ENCODE measurements at regions not wholly inside any gene's neighbourhood (a gene's known extent, or its start where the extent isn't known, plus 50 kb on each side); places are given as distances from the start of the nearest gene placed in this dataset.
A peak's percentile ranks its signal among the peaks of the same experiment; 100 is the strongest.

DNA sequence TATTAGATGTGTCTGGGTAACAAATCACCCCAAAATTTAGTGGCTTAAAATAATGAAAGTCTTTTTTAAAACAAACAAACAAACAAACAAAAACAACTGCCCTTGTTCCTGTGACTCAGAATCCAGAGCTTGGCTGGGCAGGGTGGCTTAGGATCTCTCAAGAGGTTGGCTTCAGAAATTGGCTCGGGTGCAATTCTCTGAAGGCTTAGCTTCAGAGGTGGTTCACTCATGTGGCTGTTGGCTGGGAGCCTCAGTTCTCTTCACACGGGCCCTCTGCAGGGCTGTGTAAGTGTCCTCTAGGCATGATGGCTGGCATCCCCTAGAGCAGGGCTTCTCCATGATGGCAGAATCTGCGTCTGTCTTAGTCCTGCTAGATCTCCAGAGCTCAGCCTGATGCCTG lies 179.9 kb upstream of the BCOR start:
- H3K9me3 ChIP-seq (ENCODE audit: control insufficient read depth, low read length), result no peaks in the 10 kb centered on the region
- no peak overlapping the region for H3K4me3 ChIP-seq (ENCODE audit: insufficient read depth, low read depth, low read length, poor library complexity, severe bottlenecking)
- peaks cover 20% of the 10 kb centered on the region for H3K4me1 ChIP-seq (ENCODE audit: control insufficient read depth, insufficient read depth, low read length, poor library complexity, severe bottlenecking)
- no peaks in the 10 kb centered on the region for H3K36me3 ChIP-seq (ENCODE audit: control insufficient read depth, insufficient read depth, low read length)
- no peaks in the 10 kb centered on the region for H3K27me3 ChIP-seq (replicated peaks; ENCODE audit: control insufficient read depth, insufficient read depth, low read length, poor library complexity, severe bottlenecking)
- no peak overlapping the region for H3K27ac ChIP-seq (ENCODE audit: insufficient read depth, low read length, poor library complexity, severe bottlenecking)
- no peak for DNase-seq

DNA sequence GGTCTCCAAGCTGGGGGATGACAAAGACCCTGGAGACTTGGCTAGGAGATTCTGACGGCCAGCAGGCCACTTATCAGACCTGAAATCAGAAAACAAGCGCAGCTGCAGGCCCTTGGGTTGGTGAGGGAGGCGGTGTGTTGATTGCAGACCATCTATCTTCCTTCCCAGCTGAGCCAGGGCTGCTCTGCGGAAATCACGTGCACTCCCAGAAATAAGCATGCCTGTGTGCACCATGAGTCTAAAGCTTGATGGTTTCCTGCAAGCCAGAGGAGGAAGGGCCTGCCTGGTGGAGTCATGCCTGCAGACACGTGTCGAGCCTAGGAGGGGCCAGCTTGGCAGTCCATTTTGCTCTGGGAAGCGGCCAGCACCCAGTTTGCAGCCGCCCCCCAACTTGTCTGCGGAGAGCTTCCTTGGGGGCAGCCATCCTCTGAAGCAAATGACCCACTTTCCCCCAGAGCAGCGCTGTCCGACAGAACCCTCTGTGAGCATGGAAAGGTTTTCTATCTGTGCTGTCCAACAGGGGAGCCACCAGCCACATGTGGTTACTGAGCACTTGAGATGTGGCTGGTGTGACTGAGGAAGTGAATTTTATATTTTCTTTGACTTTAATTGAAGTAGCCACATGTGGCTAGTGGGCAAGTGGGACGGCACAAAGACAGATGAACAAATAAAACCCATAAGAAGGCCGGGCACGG lies 175.7 kb upstream of the BCOR start:
- Histone ChIP-seq H3K9me3 (ENCODE audit: control insufficient read depth, low read length) (no peaks in the 10 kb centered on the region), H3K4me1 (ENCODE audit: control insufficient read depth, insufficient read depth, low read length, poor library complexity, severe bottlenecking) (peaks cover 5% of the 10 kb centered on the region), H3K27me3 (replicated peaks; ENCODE audit: control insufficient read depth, insufficient read depth, low read length, poor library complexity, severe bottlenecking) (no peaks in the 10 kb centered on the region), H3K4me3 (ENCODE audit: insufficient read depth, low read depth, low read length, poor library complexity, severe bottlenecking) (no peak overlapping the region), H3K27ac (ENCODE audit: insufficient read depth, low read length, poor library complexity, severe bottlenecking) (no peak overlapping the region), H3K36me3 (ENCODE audit: control insufficient read depth, insufficient read depth, low read length) (no peaks in the 10 kb centered on the region)
- no peak for DNase-seq

DNA sequence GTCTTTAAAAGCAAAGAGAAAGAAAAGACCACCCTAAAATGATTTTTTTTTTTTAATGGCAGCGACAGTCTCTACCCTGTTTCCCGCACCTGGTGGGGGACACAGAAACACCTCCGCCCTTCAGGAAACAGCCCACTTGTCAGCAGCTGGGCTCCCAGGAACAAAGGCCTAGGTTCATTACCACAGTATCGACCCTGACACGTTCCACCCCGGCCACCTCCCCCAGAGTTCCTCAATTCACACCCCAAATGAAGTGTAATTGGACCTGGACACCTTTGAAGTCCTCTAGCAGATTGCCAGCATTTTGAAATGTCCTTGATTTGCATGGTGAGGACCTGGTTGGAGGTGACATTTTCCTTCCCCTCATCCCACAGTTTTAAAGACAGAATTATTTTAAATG lies 175.0 kb upstream of the BCOR start:
- DNase-seq, result no peak
- Histone ChIP-seq H3K4me1 (ENCODE audit: control insufficient read depth, insufficient read depth, low read length, poor library complexity, severe bottlenecking) (peaks cover 1% of the 10 kb centered on the region), H3K27ac (ENCODE audit: insufficient read depth, low read length, poor library complexity, severe bottlenecking) (no peak overlapping the region), H3K36me3 (ENCODE audit: control insufficient read depth, insufficient read depth, low read length) (no peaks in the 10 kb centered on the region), H3K4me3 (ENCODE audit: insufficient read depth, low read depth, low read length, poor library complexity, severe bottlenecking) (no peak overlapping the region), H3K9me3 (ENCODE audit: control insufficient read depth, low read length) (no peaks in the 10 kb centered on the region), H3K27me3 (replicated peaks; ENCODE audit: control insufficient read depth, insufficient read depth, low read length, poor library complexity, severe bottlenecking) (no peaks in the 10 kb centered on the region)

DNA sequence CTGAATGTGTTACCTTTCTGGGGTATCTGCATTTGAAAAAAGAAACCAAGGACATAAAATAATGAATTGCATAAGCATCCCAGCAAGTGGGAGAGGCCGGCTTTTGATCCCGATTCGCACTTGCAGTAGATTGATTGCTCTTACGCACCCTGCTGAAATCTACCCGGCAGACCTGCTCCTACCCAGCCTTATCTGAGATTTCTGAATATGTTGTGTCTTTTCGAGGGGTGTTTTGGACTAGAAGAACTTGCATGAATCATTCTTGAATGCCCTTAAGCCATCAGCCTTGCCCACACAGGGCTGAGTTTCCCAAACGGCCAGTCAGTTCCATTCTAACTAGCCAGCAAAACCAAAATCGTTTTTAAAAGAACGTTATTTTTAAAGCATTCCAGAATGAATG lies 174.4 kb upstream of the BCOR start:
- no peak overlapping the region for H3K27ac ChIP-seq (ENCODE audit: insufficient read depth, low read length, poor library complexity, severe bottlenecking)
- H3K27me3 ChIP-seq (replicated peaks; ENCODE audit: control insufficient read depth, insufficient read depth, low read length, poor library complexity, severe bottlenecking), result no peaks in the 10 kb centered on the region
- no peaks in the 10 kb centered on the region for H3K4me1 ChIP-seq (ENCODE audit: control insufficient read depth, insufficient read depth, low read length, poor library complexity, severe bottlenecking)
- H3K4me3 ChIP-seq (ENCODE audit: insufficient read depth, low read depth, low read length, poor library complexity, severe bottlenecking), result no peak overlapping the region
- H3K9me3 ChIP-seq (ENCODE audit: control insufficient read depth, low read length), result no peaks in the 10 kb centered on the region
- H3K36me3 ChIP-seq (ENCODE audit: control insufficient read depth, insufficient read depth, low read length), result no peaks in the 10 kb centered on the region
- DNase-seq, result no peak

- H3K4me3 ChIP-seq (ENCODE audit: insufficient read depth, low read depth, low read length, poor library complexity, severe bottlenecking), result no peak overlapping the region
- no peak for DNase-seq
- no peaks in the 10 kb centered on the region for H3K36me3 ChIP-seq (ENCODE audit: control insufficient read depth, insufficient read depth, low read length)
- H3K27me3 ChIP-seq (replicated peaks; ENCODE audit: control insufficient read depth, insufficient read depth, low read length, poor library complexity, severe bottlenecking), result no peaks in the 10 kb centered on the region
- no peak overlapping the region for H3K27ac ChIP-seq (ENCODE audit: insufficient read depth, low read length, poor library complexity, severe bottlenecking)
- H3K4me1 ChIP-seq (ENCODE audit: control insufficient read depth, insufficient read depth, low read length, poor library complexity, severe bottlenecking), result peaks cover 7% of the 10 kb centered on the region
- H3K9me3 ChIP-seq (ENCODE audit: control insufficient read depth, low read length), result no peaks in the 10 kb centered on the region
These were observed 170.4 kb upstream of the BCOR start for GRCh38 chrX:40268188-40268520.

DNA sequence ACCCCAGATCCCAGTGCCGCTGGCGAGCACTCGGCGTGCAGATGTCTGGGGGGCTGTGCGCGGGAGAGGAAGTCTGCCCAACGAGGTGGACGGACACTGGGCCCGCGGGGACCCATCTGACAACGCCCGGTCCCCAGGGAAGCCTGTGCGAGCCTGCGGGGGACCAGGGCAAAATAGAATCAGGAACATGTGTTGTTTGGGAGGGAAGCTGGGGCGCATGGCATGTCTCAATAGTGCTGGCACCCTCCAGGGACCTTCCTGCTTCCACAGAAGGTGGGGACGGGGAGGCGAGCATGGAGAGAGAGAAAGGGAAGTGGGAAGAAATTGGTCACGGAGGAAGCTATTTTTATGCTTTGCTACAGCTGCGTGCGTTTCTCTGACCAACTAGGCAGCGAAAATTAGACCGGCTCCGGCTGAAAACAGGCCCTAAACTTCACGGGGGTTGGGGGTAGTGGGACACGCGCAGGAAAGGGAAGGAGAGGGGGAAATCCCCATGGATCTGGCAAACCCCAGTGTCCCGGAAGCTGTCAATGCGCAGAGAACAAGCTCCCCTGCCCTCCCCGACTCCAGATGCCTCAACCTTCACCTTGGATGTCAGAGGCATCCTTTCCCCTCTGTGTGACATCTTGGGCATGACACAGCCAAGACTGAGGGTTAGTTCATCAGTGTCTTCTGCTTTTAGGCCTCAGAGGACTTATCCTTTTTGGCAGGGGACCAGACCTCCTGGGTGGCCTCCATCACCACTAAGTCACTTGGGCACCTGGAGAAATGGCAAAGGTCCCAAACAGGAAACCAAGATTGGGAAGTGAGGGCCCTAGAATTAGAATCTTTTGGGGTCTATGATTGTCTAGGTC lies 169.8 kb upstream of the BCOR start:
- Histone ChIP-seq H3K4me1 (ENCODE audit: control insufficient read depth, insufficient read depth, low read length, poor library complexity, severe bottlenecking) (peaks cover 7% of the 10 kb centered on the region), H3K36me3 (ENCODE audit: control insufficient read depth, insufficient read depth, low read length) (no peaks in the 10 kb centered on the region), H3K9me3 (ENCODE audit: control insufficient read depth, low read length) (no peaks in the 10 kb centered on the region), H3K27me3 (replicated peaks; ENCODE audit: control insufficient read depth, insufficient read depth, low read length, poor library complexity, severe bottlenecking) (no peaks in the 10 kb centered on the region), H3K27ac (ENCODE audit: insufficient read depth, low read length, poor library complexity, severe bottlenecking) (no peak overlapping the region), H3K4me3 (ENCODE audit: insufficient read depth, low read depth, low read length, poor library complexity, severe bottlenecking) (peak overlapping the region; percentile 61)
- DNase-seq, result no peak

GRCh38 chrX:40266490-40267333 lies 169.0 kb upstream of the BCOR start:
- Histone ChIP-seq H3K9me3 (ENCODE audit: control insufficient read depth, low read length) (no peaks in the 10 kb centered on the region), H3K4me1 (ENCODE audit: control insufficient read depth, insufficient read depth, low read length, poor library complexity, severe bottlenecking) (peaks cover 7% of the 10 kb centered on the region), H3K27ac (ENCODE audit: insufficient read depth, low read length, poor library complexity, severe bottlenecking) (no peak overlapping the region), H3K27me3 (replicated peaks; ENCODE audit: control insufficient read depth, insufficient read depth, low read length, poor library complexity, severe bottlenecking) (no peaks in the 10 kb centered on the region), H3K36me3 (ENCODE audit: control insufficient read depth, insufficient read depth, low read length) (no peaks in the 10 kb centered on the region), H3K4me3 (ENCODE audit: insufficient read depth, low read depth, low read length, poor library complexity, severe bottlenecking) (peak overlapping the region; percentile 61)
- DNase-seq, result peak; percentile 16 to 29 (median 24)

DNA sequence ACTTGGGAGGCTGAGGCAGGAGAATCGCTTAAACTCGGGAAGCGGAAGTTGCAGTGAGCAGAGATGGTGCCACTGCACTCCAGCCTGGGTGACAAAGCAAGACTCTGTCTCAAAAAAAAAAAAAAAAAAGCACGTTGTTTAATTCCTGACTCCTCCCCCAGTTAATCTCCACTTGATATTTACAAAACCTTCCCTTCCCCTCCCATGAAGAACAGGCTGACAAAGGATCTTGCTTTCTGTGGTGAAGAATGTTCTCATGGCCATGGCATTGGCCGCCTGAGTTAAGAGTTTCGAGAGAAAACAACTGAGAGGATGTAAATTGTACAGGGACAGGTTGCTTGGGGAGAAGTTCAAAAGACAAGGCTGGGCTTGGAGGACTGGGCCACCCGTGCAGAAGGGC lies 168.2 kb upstream of the BCOR start:
- no peaks in the 10 kb centered on the region for H3K9me3 ChIP-seq (ENCODE audit: control insufficient read depth, low read length)
- no peak overlapping the region for H3K4me3 ChIP-seq (ENCODE audit: insufficient read depth, low read depth, low read length, poor library complexity, severe bottlenecking)
- H3K27me3 ChIP-seq (replicated peaks; ENCODE audit: control insufficient read depth, insufficient read depth, low read length, poor library complexity, severe bottlenecking), result no peaks in the 10 kb centered on the region
- H3K27ac ChIP-seq (ENCODE audit: insufficient read depth, low read length, poor library complexity, severe bottlenecking), result no peak overlapping the region
- no peak for DNase-seq
- H3K36me3 ChIP-seq (ENCODE audit: control insufficient read depth, insufficient read depth, low read length), result no peaks in the 10 kb centered on the region
- peaks cover 7% of the 10 kb centered on the region for H3K4me1 ChIP-seq (ENCODE audit: control insufficient read depth, insufficient read depth, low read length, poor library complexity, severe bottlenecking)

- Histone ChIP-seq H3K27me3 (replicated peaks; ENCODE audit: control insufficient read depth, insufficient read depth, low read length, poor library complexity, severe bottlenecking) (no peaks in the 10 kb centered on the region), H3K27ac (ENCODE audit: insufficient read depth, low read length, poor library complexity, severe bottlenecking) (no peak overlapping the region), H3K9me3 (ENCODE audit: control insufficient read depth, low read length) (no peaks in the 10 kb centered on the region), H3K36me3 (ENCODE audit: control insufficient read depth, insufficient read depth, low read length) (no peaks in the 10 kb centered on the region), H3K4me3 (ENCODE audit: insufficient read depth, low read depth, low read length, poor library complexity, severe bottlenecking) (no peak overlapping the region), H3K4me1 (ENCODE audit: control insufficient read depth, insufficient read depth, low read length, poor library complexity, severe bottlenecking) (peaks cover 7% of the 10 kb centered on the region)
- no peak for DNase-seq
These were observed 165.3 kb upstream of the BCOR start for GRCh38 chrX:40263014-40263560.

Data from effector memory CD4-positive, alpha-beta T cell (primary cell).